Endothelial cell of umbilical vein (primary cell): ENCODE measurements at regions not wholly inside any gene's neighbourhood (a gene's known extent, or its start where the extent isn't known, plus 50 kb on each side); places are given as distances from the start of the nearest gene placed in this dataset.
A peak's percentile ranks its signal among the peaks of the same experiment; 100 is the strongest.

Experiments
- BruUV-seq: library from RNA; stranded (reverse); fragments of 400-500 nt; replicated peaks from 2 replicates; lab custom pipeline; 2021; lab: Mats Ljungman, UMichigan
- CTCF ChIA-PET: fragments of 300-600, 350-600 bp; sonication (Branson Sonifier 250); formaldehyde crosslinking; loops from one replicate; lab custom pipeline; 2021; ENCODE audit warnings: antibody characterized with exemption, inconsistent platforms; lab: Charles Lee
- POLR2A ChIA-PET: fragments of 300-600, 350-600 bp; sonication (Branson Sonifier 250); formaldehyde crosslinking; loops from one replicate; lab custom pipeline; 2021; ENCODE audit warnings: antibody characterized with exemption, inconsistent platforms; lab: Charles Lee
- DNase-seq: peaks from one replicate; pipeline ENCODE4 v3.0.0-alpha.2; 2011; ENCODE audit warnings: low read depth, low spot score
- FAIRE-seq: peaks from 2 replicates; lab custom pipeline; 2011; peaks lifted over from hg19 to GRCh38; lab: Jason Lieb, UNC
- H2AFZ ChIP-seq: 2 replicates; pipeline ENCODE4 v1.6.0; 2012; ENCODE audit warnings: low read depth, low read length, control low read depth, inconsistent platforms
- H3K27ac ChIP-seq: 2 replicates; pipeline ENCODE4 v1.5.1; 2011; ENCODE audit warnings: low read depth, mild to moderate bottlenecking, control low read depth, low read length, moderate library complexity; ENCODE audit not compliant: insufficient read depth
- H3K27me3 ChIP-seq, 2 experiments: 2 replicates each; pipeline versions ENCODE4 v1.6.0 to v1.6.1; 2011; ENCODE audit warnings: low read length in 2 of 2, mixed read lengths in 1 of 2; ENCODE audit not compliant: control insufficient read depth in 2 of 2, insufficient read depth in 2 of 2
- H3K36me3 ChIP-seq, 2 experiments: 2 replicates in 1 of 2; 3 replicates in 1 of 2; pipeline ENCODE4 v1.5.1; 2011; ENCODE audit warnings: low read length in 2 of 2, mild to moderate bottlenecking in 1 of 2, moderate library complexity in 1 of 2; ENCODE audit not compliant: control insufficient read depth in 2 of 2, insufficient read depth in 2 of 2; ENCODE audit errors: extremely low read depth in 1 of 2
- H3K4me1 ChIP-seq: 3 replicates; pipeline ENCODE4 v1.5.1; 2011; ENCODE audit warnings: mild to moderate bottlenecking, low read length; ENCODE audit not compliant: control insufficient read depth, insufficient read depth; ENCODE audit errors: extremely low read depth
- H3K4me2 ChIP-seq: 2 replicates; pipeline ENCODE4 v1.6.1; 2011; ENCODE audit warnings: low read length, control low read depth, mixed read lengths; ENCODE audit not compliant: insufficient read depth
- H3K4me3 ChIP-seq, 3 experiments: fragments of 200-600 bp in 1 of 3; sonication (generic), shearing (Covaris generic) in 1 of 3; replicated peaks in 1 of 3; 2 replicates each; pipeline ENCODE4 v1.5.1; 2011 to 2016; ENCODE audit warnings: control low read depth in 3 of 3, low read length in 3 of 3, mild to moderate bottlenecking in 2 of 3, inconsistent platforms in 1 of 3, low read depth in 1 of 3, moderate library complexity in 1 of 3; ENCODE audit not compliant: insufficient read depth in 1 of 3
- H3K79me2 ChIP-seq: 2 replicates; pipeline ENCODE4 v1.6.0; 2012; ENCODE audit warnings: low read length, inconsistent platforms; ENCODE audit not compliant: control insufficient read depth, insufficient read depth
- H3K9ac ChIP-seq: replicated peaks from 2 replicates; pipeline ENCODE3; 2011; ENCODE audit warnings: low read length, control low read depth; ENCODE audit not compliant: insufficient read depth; ENCODE audit errors: extremely low read depth
- H3K9me1 ChIP-seq: replicated peaks from 3 replicates; pipeline ENCODE4 v1.6.0; 2011; ENCODE audit warnings: mild to moderate bottlenecking, low read length; ENCODE audit not compliant: control insufficient read depth, insufficient read depth; ENCODE audit errors: extremely low read depth
- H3K9me3 ChIP-seq: replicated peaks from 2 replicates; pipeline ENCODE4 v1.5.1; 2012; ENCODE audit warnings: low read length, inconsistent platforms; ENCODE audit not compliant: control insufficient read depth, insufficient read depth
- H4K20me1 ChIP-seq: replicated peaks from 2 replicates; pipeline ENCODE3; 2011; ENCODE audit warnings: mild to moderate bottlenecking, low read length; ENCODE audit not compliant: control insufficient read depth, insufficient read depth; ENCODE audit errors: extremely low read depth
- EZH2 ChIP-seq: IDR thresholded peaks from 2 replicates; pipeline ENCODE4 v1.6.1; 2012; ENCODE audit warnings: borderline replicate concordance, low read depth, mild to moderate bottlenecking, moderate library complexity, low read length, inconsistent platforms; ENCODE audit not compliant: severe bottlenecking
- FOS ChIP-seq: IDR thresholded peaks from 2 replicates; pipeline ENCODE4 v1.6.1; 2011; ENCODE audit warnings: mild to moderate bottlenecking, low read length, moderate library complexity, borderline replicate concordance; ENCODE audit not compliant: insufficient read depth
- GATA2 ChIP-seq: IDR thresholded peaks from 2 replicates; pipeline ENCODE4 v1.7.0; 2011; ENCODE audit warnings: low read depth, mild to moderate bottlenecking, moderate library complexity, mixed read lengths, low read length; ENCODE audit not compliant: insufficient read length, insufficient read depth
- JUN ChIP-seq: IDR thresholded peaks from 2 replicates; pipeline ENCODE4 v1.6.1; 2011; ENCODE audit warnings: borderline replicate concordance, low read depth; ENCODE audit not compliant: insufficient read length, insufficient read depth
- MAX ChIP-seq: IDR thresholded peaks from 2 replicates; pipeline ENCODE4 v1.6.1; 2011; ENCODE audit not compliant: insufficient read depth, insufficient read length
- MYC ChIP-seq: IDR thresholded peaks from one replicate; pipeline ENCODE4 v1.6.1; 2011; ENCODE audit warnings: mild to moderate bottlenecking, low read depth, low read length
- POLR2A ChIP-seq: IDR thresholded peaks from 2 replicates; pipeline ENCODE4 v1.6.1; 2012; ENCODE audit warnings: low read depth, mild to moderate bottlenecking, control low read depth, low read length
- POLR2AphosphoS5 ChIP-seq: IDR thresholded peaks from 2 replicates; pipeline ENCODE4 v1.6.1; 2012; ENCODE audit warnings: low read depth, mild to moderate bottlenecking, control low read depth, low read length, moderate library complexity; ENCODE audit not compliant: insufficient read depth
- dilution Hi-C: fragments of 300-500 bp; cut with MboI; formaldehyde crosslinking; loops from one replicate; pipeline ENCODE4 v1.15.0; 2019; ENCODE audit warnings: low sequenced_read_pairs; ENCODE audit not compliant: extremely low pct_ligation_motif_present
- intact Hi-C: fragments of 100-400 bp; cut with micrococcal nuclease; formaldehyde crosslinking; loops from one replicate; pipeline ENCODE4 v1.10.0; 2022
- TF ChIP-seq, protein P1 (sequence below), 2 donors: IDR thresholded peaks; 1 replicate in 1 of 2; 2 replicates in 1 of 2; pipeline ENCODE4 v1.5.1; 2011; ENCODE audit warnings: low read length in 2 of 2, mild to moderate bottlenecking in 2 of 2, moderate library complexity in 2 of 2, control low read depth in 1 of 2, inconsistent platforms in 1 of 2, low read depth in 1 of 2; ENCODE audit not compliant: insufficient read depth in 1 of 2; ENCODE audit errors: extremely low read depth in 1 of 2

GRCh38 chr13:79709471-79709870 is 228.5 kb downstream of the NDFIP2 start:
- dilution Hi-C loops: no loop called here
- no peak for TF ChIP-seq POLR2A
- TF ChIP-seq MYC: no peak
- no peak for TF ChIP-seq FOS
- no peaks in the 10 kb centered on the region for H3K27me3 ChIP-seq
- ChIA-PET POLR2A (no interaction called here), CTCF (interaction anchor here (1.2 kb wide), 1 partner anchor 13 kb away, joined by 3 read pairs; no protein-coding TSS in a partner anchor)
- no peak overlapping the region for H3K9ac ChIP-seq
- intact Hi-C loops: no loop called here
- no peak for FAIRE-seq
- H3K9me3 ChIP-seq: no peaks in the 10 kb centered on the region
- H3K4me3 ChIP-seq: no peak overlapping the region
- H3K27ac ChIP-seq: no peak overlapping the region
- no peaks in the 10 kb centered on the region for H3K36me3 ChIP-seq
- no peak overlapping the region for H3K4me2 ChIP-seq
- no TSS peak for BruUV-seq
- H3K79me2 ChIP-seq: no peaks in the 10 kb centered on the region
- H3K4me1 ChIP-seq: no peaks in the 10 kb centered on the region
- no peaks in the 10 kb centered on the region for H3K9me1 ChIP-seq
- H2AFZ ChIP-seq: no peak overlapping the region
- no peaks in the 10 kb centered on the region for H4K20me1 ChIP-seq
- DNase-seq: peak; percentile 4

GRCh38 chr13:79703772-79704171 is 222.8 kb downstream of the NDFIP2 start:
- H3K9me3 ChIP-seq: no peaks in the 10 kb centered on the region
- H3K4me1 ChIP-seq: no peaks in the 10 kb centered on the region
- TF ChIP-seq MAX (no peak), JUN (no peak), POLR2AphosphoS5 (no peak), POLR2A (no peak), MYC (no peak), FOS (no peak), EZH2 (no peak), GATA2 (no peak)
- TF ChIP-seq, protein P1, sequence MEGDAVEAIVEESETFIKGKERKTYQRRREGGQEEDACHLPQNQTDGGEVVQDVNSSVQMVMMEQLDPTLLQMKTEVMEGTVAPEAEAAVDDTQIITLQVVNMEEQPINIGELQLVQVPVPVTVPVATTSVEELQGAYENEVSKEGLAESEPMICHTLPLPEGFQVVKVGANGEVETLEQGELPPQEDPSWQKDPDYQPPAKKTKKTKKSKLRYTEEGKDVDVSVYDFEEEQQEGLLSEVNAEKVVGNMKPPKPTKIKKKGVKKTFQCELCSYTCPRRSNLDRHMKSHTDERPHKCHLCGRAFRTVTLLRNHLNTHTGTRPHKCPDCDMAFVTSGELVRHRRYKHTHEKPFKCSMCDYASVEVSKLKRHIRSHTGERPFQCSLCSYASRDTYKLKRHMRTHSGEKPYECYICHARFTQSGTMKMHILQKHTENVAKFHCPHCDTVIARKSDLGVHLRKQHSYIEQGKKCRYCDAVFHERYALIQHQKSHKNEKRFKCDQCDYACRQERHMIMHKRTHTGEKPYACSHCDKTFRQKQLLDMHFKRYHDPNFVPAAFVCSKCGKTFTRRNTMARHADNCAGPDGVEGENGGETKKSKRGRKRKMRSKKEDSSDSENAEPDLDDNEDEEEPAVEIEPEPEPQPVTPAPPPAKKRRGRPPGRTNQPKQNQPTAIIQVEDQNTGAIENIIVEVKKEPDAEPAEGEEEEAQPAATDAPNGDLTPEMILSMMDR (IDR thresholded peaks at IDR 0.05; ENCODE audit: extremely low read depth in 1 of 2, insufficient read depth in 1 of 2, low read depth in 1 of 2, low read length in 2 of 2): no peak
- intact Hi-C loops (no loop called here), dilution Hi-C loops (no loop called here)
- no peak overlapping the region for H3K27ac ChIP-seq
- H3K9ac ChIP-seq: no peak overlapping the region
- H3K36me3 ChIP-seq: no peaks in the 10 kb centered on the region
- DNase-seq (no peak), FAIRE-seq (no peak)
- no peaks in the 10 kb centered on the region for H3K79me2 ChIP-seq
- H4K20me1 ChIP-seq: no peaks in the 10 kb centered on the region
- H3K4me2 ChIP-seq: no peak overlapping the region
- H3K9me1 ChIP-seq: no peaks in the 10 kb centered on the region
- BruUV-seq: no TSS peak
- ChIA-PET POLR2A (no interaction called here), CTCF (no interaction called here)
- H2AFZ ChIP-seq: no peak overlapping the region
- H3K27me3 ChIP-seq: no peaks in the 10 kb centered on the region
- H3K4me3 ChIP-seq: no peak overlapping the region
